Type B pancreatic cell (in vitro differentiated cells): ENCODE measurements at regions not wholly inside any gene's neighbourhood (a gene's known extent, or its start where the extent isn't known, plus 50 kb on each side); places are given as distances from the start of the nearest gene placed in this dataset.

ENCODE experiments used
- DNase-seq: peaks from one replicate; pipeline ENCODE4 v3.0.0; 2021; ENCODE audit warnings: mixed read lengths; ENCODE audit not compliant: unreplicated experiment; ENCODE audit errors: extremely low spot score
- H3K27ac Mint-ChIP-seq: 2 replicates; pipeline ENCODE4 v1.8.0; 2021; ENCODE audit warnings: mild to moderate bottlenecking, mixed read lengths
- H3K27me3 Mint-ChIP-seq: 2 replicates; pipeline ENCODE4 v1.8.0; 2021; ENCODE audit warnings: mixed read lengths
- H3K36me3 Mint-ChIP-seq: 2 replicates; pipeline ENCODE4 v1.8.0; 2021; ENCODE audit warnings: mixed read lengths
- H3K4me1 Mint-ChIP-seq: one replicate; pipeline ENCODE4 v1.8.0; 2021; ENCODE audit warnings: mixed read lengths; ENCODE audit not compliant: unreplicated experiment
- H3K4me3 Mint-ChIP-seq: 2 replicates; pipeline ENCODE4 v1.8.0; 2021; ENCODE audit warnings: mild to moderate bottlenecking, mixed read lengths
- H3K9me3 Mint-ChIP-seq: 2 replicates; pipeline ENCODE4 v1.8.0; 2021; ENCODE audit warnings: mixed read lengths
- CTCF ChIP-seq: fragments of 200-600 bp; sonication (generic); conservative IDR thresholded peaks from 2 replicates; pipeline ENCODE4 v1.5.0; 2021; ENCODE audit warnings: antibody characterized with exemption, mild to moderate bottlenecking

DNA sequence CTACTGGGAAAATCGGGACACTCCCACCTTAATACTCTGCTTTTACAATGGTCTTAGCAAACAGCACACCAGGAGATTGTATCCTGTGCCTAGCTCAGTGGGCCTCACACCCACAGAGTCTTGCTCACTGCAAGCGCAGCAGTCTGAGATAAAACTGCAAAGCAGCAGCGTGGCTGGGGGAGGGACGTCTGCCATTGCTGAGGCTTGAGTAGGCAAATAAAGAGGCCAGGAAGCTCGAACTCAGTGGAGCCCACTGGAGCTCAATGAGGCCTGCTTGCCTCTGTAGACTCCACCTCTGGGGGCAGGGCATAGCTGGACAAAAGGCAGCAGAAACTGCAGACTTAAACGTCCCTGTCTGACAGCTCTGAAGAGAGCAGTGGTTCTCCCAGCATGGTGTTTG, 1169.1 kb upstream of the EPHA6 start:
- no peaks in the 10 kb centered on the region for H3K4me1 Mint-ChIP-seq
- H3K36me3 Mint-ChIP-seq = no peaks in the 10 kb centered on the region
- no peak overlapping the region for H3K4me3 Mint-ChIP-seq
- TF ChIP-seq CTCF = no peak
- H3K27ac Mint-ChIP-seq = no peak overlapping the region
- DNase-seq = no peak
- H3K27me3 Mint-ChIP-seq = no peaks in the 10 kb centered on the region
- peaks cover 10% of the 10 kb centered on the region for H3K9me3 Mint-ChIP-seq

GRCh38 chr3:95654570-95655362, 1159.6 kb upstream of the EPHA6 start:
- Mint-ChIP-seq H3K9me3 (no peaks in the 10 kb centered on the region), H3K4me1 (no peaks in the 10 kb centered on the region), H3K36me3 (no peaks in the 10 kb centered on the region), H3K27ac (no peak overlapping the region), H3K4me3 (no peak overlapping the region), H3K27me3 (no peaks in the 10 kb centered on the region)
- DNase-seq = no peak
- no peak for TF ChIP-seq CTCF

GRCh38 chr3:95655363-95655986, 1158.9 kb upstream of the EPHA6 start:
- Mint-ChIP-seq H3K27me3 (no peaks in the 10 kb centered on the region), H3K36me3 (no peaks in the 10 kb centered on the region), H3K4me1 (no peaks in the 10 kb centered on the region), H3K4me3 (no peak overlapping the region), H3K9me3 (no peaks in the 10 kb centered on the region), H3K27ac (no peak overlapping the region)
- no peak for DNase-seq
- TF ChIP-seq CTCF = no peak

- Mint-ChIP-seq H3K4me1 (no peaks in the 10 kb centered on the region), H3K9me3 (no peaks in the 10 kb centered on the region), H3K27me3 (no peaks in the 10 kb centered on the region), H3K4me3 (no peak overlapping the region), H3K36me3 (no peaks in the 10 kb centered on the region), H3K27ac (no peak overlapping the region)
- no peak for TF ChIP-seq CTCF
- DNase-seq = no peak
Measured at GRCh38 chr3:95670765-95671164, 1143.6 kb upstream of the EPHA6 start.

DNA sequence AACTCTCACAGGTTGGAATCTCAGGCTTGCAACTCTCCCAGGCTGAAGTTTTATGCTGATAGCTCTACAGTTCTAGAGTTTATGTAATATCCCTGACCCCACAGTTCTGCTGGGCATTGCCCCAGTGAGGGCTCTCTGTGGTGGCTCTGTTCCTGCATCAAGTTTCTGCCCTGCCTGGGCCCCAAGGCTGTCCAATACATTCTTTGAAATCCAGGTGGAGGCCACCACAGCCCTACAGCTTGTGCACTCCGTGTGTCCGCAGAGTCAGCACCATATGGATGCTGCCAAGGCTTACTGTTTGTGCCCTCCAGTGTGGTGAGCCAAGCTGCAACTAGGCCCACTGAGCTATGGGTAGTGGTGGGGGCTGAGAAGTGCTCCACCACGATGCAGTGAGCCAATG, 1141.2 kb upstream of the EPHA6 start:
- H3K9me3 Mint-ChIP-seq = no peaks in the 10 kb centered on the region
- DNase-seq = no peak
- H3K27ac Mint-ChIP-seq = no peak overlapping the region
- H3K4me3 Mint-ChIP-seq = no peak overlapping the region
- H3K4me1 Mint-ChIP-seq = no peaks in the 10 kb centered on the region
- TF ChIP-seq CTCF = no peak
- H3K36me3 Mint-ChIP-seq = no peaks in the 10 kb centered on the region
- no peaks in the 10 kb centered on the region for H3K27me3 Mint-ChIP-seq
